SK-N-SH treated with all-trans-retinoic acid at 6 μM for 48 hours (cell line): ENCODE measurements at regions not wholly inside any gene's neighbourhood (a gene's known extent, or its start where the extent isn't known, plus 50 kb on each side); places are given as distances from the start of the nearest gene placed in this dataset.

Experiments used
- ARNTL ChIP-seq: fragments of 450-650 bp; formaldehyde crosslinking; IDR thresholded peaks from 2 replicates; pipeline ENCODE4 v1.5.0; 2020; ENCODE audit warnings: low read depth, mild to moderate bottlenecking, moderate library complexity, borderline replicate concordance
- OSR1 ChIP-seq: fragments of 250-450 bp; sonication (Bioruptor Pico); IDR thresholded peaks from 2 replicates; pipeline ENCODE4 v1.8.0; 2022; ENCODE audit warnings: moderate library complexity, mild to moderate bottlenecking, inconsistent platforms
- PPARA ChIP-seq: fragments of 250-450 bp; sonication (Bioruptor Pico); IDR thresholded peaks from 2 replicates; pipeline ENCODE4 v1.5.0; 2020; ENCODE audit warnings: mild to moderate bottlenecking, borderline replicate concordance
- RARB ChIP-seq: fragments of 250-450 bp; sonication (Bioruptor Pico); IDR thresholded peaks from 2 replicates; pipeline ENCODE4 v1.8.0; 2021; ENCODE audit warnings: mild to moderate bottlenecking, moderate library complexity
- SNAI2 ChIP-seq: fragments of 250-450 bp; sonication (Bioruptor Pico); IDR thresholded peaks from 2 replicates; pipeline ENCODE4 v1.5.0; 2020; ENCODE audit warnings: mild to moderate bottlenecking, moderate library complexity
- TCF4 ChIP-seq: fragments of 250-450 bp; sonication (Bioruptor Pico); IDR thresholded peaks from 2 replicates; pipeline ENCODE4 v1.8.0; 2021; ENCODE audit warnings: mild to moderate bottlenecking, moderate library complexity, borderline replicate concordance
- TOX ChIP-seq: fragments of 250-450 bp; sonication (Bioruptor Pico); IDR thresholded peaks from 2 replicates; pipeline ENCODE4 v1.8.0; 2021; ENCODE audit warnings: mild to moderate bottlenecking, moderate library complexity, borderline replicate concordance
- ZC3H10 ChIP-seq: fragments of 250-450 bp; sonication (Bioruptor Pico); IDR thresholded peaks from 2 replicates; pipeline ENCODE4 v1.5.1; 2021; ENCODE audit warnings: mild to moderate bottlenecking, moderate library complexity
- ZFP3 ChIP-seq: fragments of 250-450 bp; sonication (Bioruptor Pico); IDR thresholded peaks from 2 replicates; pipeline ENCODE4 v1.5.0; 2020; ENCODE audit warnings: mild to moderate bottlenecking, moderate library complexity
- ZFP30 ChIP-seq: fragments of 450-650 bp; formaldehyde crosslinking; IDR thresholded peaks from 2 replicates; pipeline ENCODE4 v1.5.0; 2022; ENCODE audit warnings: mild to moderate bottlenecking, moderate library complexity
- ZNF70 ChIP-seq: fragments of 450-650 bp; formaldehyde crosslinking; IDR thresholded peaks from 2 replicates; pipeline ENCODE4 v1.5.0; 2020; ENCODE audit warnings: mild to moderate bottlenecking, moderate library complexity
- ZNF8 ChIP-seq: fragments of 450-650 bp; formaldehyde crosslinking; IDR thresholded peaks from 2 replicates; pipeline ENCODE4 v1.5.0; 2020; ENCODE audit warnings: mild to moderate bottlenecking, moderate library complexity
- TF ChIP-seq, protein P1 (sequence below): fragments of 250-450 bp; sonication (Bioruptor Pico); IDR thresholded peaks from 2 replicates; pipeline ENCODE4 v1.8.0; 2020; ENCODE audit warnings: mild to moderate bottlenecking, moderate library complexity, borderline replicate concordance
- TF ChIP-seq, protein P2 (sequence below): fragments of 250-450 bp; sonication (Bioruptor Pico); IDR thresholded peaks from 2 replicates; pipeline ENCODE4 v1.5.1; 2020; ENCODE audit warnings: low read depth, mild to moderate bottlenecking, moderate library complexity

DNA sequence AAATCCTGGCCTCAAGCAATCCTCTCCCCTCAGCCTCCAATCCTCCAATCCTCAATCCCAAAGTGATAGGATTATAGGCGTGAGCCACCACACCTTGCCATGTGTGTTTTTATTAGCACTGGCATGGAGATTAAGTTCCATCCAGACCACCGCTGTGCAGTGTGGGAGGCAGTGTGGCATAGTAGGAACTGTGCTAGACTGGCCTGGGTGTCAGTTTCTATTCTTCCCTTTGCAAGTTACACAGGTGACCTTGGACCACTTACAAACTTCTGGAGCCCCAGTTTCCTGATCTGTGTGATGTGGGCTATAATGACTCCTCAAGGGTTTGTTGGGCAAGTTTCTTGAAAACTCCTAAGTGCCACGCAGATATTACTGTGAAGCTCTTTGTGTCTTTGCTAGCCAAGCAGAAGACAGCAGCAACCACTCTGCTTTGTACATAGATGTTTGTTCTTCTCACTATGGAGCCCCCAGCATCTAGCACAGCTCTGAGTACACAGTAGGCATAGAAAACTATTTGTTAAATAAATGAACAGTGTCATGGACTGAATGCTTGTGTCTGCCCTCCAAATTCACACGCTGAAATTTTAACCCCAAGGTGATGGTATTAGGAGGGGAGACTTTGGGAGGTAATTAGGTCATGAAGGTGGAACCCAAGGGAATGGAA, 93.0 kb downstream of the LBH start:
- TF ChIP-seq TOX (CRISPR knock-in tag) (no peak), ZC3H10 (CRISPR knock-in tag) (no peak), ZNF70 (no peak), PPARA (CRISPR knock-in tag) (no peak), ARNTL (CRISPR knock-in tag) (no peak), OSR1 (CRISPR knock-in tag) (no peak), ZFP30 (CRISPR knock-in tag) (no peak), ZNF8 (CRISPR knock-in tag) (no peak), ZFP3 (CRISPR knock-in tag) (no peak), RARB (CRISPR knock-in tag) (no peak), TCF4 (no peak), SNAI2 (CRISPR knock-in tag) (no peak)
- TF ChIP-seq, protein P1, sequence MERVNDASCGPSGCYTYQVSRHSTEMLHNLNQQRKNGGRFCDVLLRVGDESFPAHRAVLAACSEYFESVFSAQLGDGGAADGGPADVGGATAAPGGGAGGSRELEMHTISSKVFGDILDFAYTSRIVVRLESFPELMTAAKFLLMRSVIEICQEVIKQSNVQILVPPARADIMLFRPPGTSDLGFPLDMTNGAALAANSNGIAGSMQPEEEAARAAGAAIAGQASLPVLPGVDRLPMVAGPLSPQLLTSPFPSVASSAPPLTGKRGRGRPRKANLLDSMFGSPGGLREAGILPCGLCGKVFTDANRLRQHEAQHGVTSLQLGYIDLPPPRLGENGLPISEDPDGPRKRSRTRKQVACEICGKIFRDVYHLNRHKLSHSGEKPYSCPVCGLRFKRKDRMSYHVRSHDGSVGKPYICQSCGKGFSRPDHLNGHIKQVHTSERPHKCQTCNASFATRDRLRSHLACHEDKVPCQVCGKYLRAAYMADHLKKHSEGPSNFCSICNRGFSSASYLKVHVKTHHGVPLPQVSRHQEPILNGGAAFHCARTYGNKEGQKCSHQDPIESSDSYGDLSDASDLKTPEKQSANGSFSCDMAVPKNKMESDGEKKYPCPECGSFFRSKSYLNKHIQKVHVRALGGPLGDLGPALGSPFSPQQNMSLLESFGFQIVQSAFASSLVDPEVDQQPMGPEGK = no peak
- TF ChIP-seq, protein P2, sequence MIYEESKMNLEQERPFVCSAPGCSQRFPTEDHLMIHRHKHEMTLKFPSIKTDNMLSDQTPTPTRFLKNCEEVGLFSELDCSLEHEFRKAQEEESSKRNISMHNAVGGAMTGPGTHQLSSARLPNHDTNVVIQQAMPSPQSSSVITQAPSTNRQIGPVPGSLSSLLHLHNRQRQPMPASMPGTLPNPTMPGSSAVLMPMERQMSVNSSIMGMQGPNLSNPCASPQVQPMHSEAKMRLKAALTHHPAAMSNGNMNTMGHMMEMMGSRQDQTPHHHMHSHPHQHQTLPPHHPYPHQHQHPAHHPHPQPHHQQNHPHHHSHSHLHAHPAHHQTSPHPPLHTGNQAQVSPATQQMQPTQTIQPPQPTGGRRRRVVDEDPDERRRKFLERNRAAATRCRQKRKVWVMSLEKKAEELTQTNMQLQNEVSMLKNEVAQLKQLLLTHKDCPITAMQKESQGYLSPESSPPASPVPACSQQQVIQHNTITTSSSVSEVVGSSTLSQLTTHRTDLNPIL (CRISPR knock-in tag) = no peak
